ENCODE measurements at regions not wholly inside any gene's neighbourhood (a gene's known extent, or its start where the extent isn't known, plus 50 kb on each side); places are given as distances from the start of the nearest gene placed in this dataset.

DNA sequence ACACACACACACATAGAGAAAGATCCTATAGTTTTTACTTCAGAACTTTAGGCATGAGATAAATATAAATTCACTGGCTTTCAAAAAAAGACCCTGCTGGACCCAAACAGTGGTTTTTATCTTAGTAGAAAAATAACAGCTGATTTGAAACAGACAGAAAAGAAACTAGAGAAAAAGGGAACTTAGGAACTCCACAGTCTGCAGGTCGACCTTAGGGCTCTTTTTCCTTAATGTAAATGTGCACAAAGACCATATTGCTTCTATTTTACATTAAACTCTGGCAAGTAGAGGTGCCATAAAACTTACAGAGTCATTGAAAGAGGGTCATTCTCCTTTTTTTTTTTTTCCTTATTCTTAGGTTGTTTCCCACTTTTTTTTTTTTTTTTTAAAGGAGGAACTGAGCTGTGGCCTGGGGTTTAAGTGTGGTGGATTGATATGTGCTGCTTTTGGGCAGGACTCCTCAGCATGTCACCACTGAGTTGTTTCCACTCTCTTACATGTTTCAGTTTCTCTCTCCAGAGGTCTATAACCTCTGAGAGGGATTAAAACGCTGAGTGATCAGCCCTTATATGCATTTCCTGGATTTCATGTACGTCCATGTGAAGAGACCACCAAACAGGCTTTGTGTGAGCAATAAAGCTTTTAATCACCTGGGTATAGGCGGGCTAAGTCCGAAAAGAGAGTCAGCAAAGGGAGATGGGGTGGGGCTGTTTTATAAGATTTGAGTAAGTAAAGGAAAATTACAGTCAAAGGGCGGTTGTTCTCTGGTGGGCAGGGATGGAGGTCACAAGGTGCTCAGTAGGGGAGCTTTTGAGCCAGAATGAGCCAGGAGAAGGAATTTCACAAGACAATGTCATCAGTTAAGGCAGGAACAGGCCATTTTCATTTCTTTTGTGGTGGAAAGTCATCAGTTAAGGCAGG lies 70.8 kb upstream of the PACRGL start:
- TF ChIP-seq CTCF (IDR thresholded peaks at IDR 0.05; ENCODE audit: partially characterized antibody, unreplicated experiment) = no peak
- H3K4me3 Mint-ChIP-seq (ENCODE audit: unreplicated experiment) = no peak overlapping the region
- H3K4me1 Mint-ChIP-seq (ENCODE audit: low read depth, unreplicated experiment) = no peaks in the 10 kb centered on the region
- H3K36me3 Mint-ChIP-seq (ENCODE audit: unreplicated experiment) = peaks cover 8% of the 10 kb centered on the region
- no peaks in the 10 kb centered on the region for H3K27me3 Mint-ChIP-seq (ENCODE audit: unreplicated experiment)
- no peaks in the 10 kb centered on the region for H3K9me3 Mint-ChIP-seq (ENCODE audit: unreplicated experiment)
- H3K27ac Mint-ChIP-seq (ENCODE audit: unreplicated experiment) = no peak overlapping the region
- no peak for DNase-seq

- DNase-seq = no peak
- no peaks in the 10 kb centered on the region for H3K27me3 Mint-ChIP-seq (ENCODE audit: unreplicated experiment)
- no peak for TF ChIP-seq CTCF (IDR thresholded peaks at IDR 0.05; ENCODE audit: partially characterized antibody, unreplicated experiment)
- peaks cover 6% of the 10 kb centered on the region for H3K9me3 Mint-ChIP-seq (ENCODE audit: unreplicated experiment)
- no peak overlapping the region for H3K4me3 Mint-ChIP-seq (ENCODE audit: unreplicated experiment)
- peaks cover 14% of the 10 kb centered on the region for H3K36me3 Mint-ChIP-seq (ENCODE audit: unreplicated experiment)
- H3K27ac Mint-ChIP-seq (ENCODE audit: unreplicated experiment) = no peak overlapping the region
- H3K4me1 Mint-ChIP-seq (ENCODE audit: low read depth, unreplicated experiment) = no peaks in the 10 kb centered on the region
Measured at GRCh38 chr4:20638825-20639224, 61.4 kb upstream of the PACRGL start.

- no peak for DNase-seq
- no peaks in the 10 kb centered on the region for H3K4me1 Mint-ChIP-seq (ENCODE audit: low read depth, unreplicated experiment)
- no peak overlapping the region for H3K27ac Mint-ChIP-seq (ENCODE audit: unreplicated experiment)
- no peak overlapping the region for H3K4me3 Mint-ChIP-seq (ENCODE audit: unreplicated experiment)
- peaks cover 6% of the 10 kb centered on the region for H3K9me3 Mint-ChIP-seq (ENCODE audit: unreplicated experiment)
- peaks cover 13% of the 10 kb centered on the region for H3K36me3 Mint-ChIP-seq (ENCODE audit: unreplicated experiment)
- TF ChIP-seq CTCF (IDR thresholded peaks at IDR 0.05; ENCODE audit: partially characterized antibody, unreplicated experiment) = no peak
- no peaks in the 10 kb centered on the region for H3K27me3 Mint-ChIP-seq (ENCODE audit: unreplicated experiment)
Measured at GRCh38 chr4:20639346-20639745, 60.9 kb upstream of the PACRGL start.

- H3K36me3 Mint-ChIP-seq (ENCODE audit: unreplicated experiment) = no peaks in the 10 kb centered on the region
- H3K4me1 Mint-ChIP-seq (ENCODE audit: low read depth, unreplicated experiment) = no peaks in the 10 kb centered on the region
- H3K27ac Mint-ChIP-seq (ENCODE audit: unreplicated experiment) = no peak overlapping the region
- DNase-seq = no peak
- peaks cover 2% of the 10 kb centered on the region for H3K9me3 Mint-ChIP-seq (ENCODE audit: unreplicated experiment)
- H3K27me3 Mint-ChIP-seq (ENCODE audit: unreplicated experiment) = no peaks in the 10 kb centered on the region
- H3K4me3 Mint-ChIP-seq (ENCODE audit: unreplicated experiment) = no peak overlapping the region
- no peak for TF ChIP-seq CTCF (IDR thresholded peaks at IDR 0.05; ENCODE audit: partially characterized antibody, unreplicated experiment)
Measured at GRCh38 chr4:20640989-20641388, 59.3 kb upstream of the PACRGL start.

- peaks cover 2% of the 10 kb centered on the region for H3K9me3 Mint-ChIP-seq (ENCODE audit: unreplicated experiment)
- no peak for TF ChIP-seq CTCF (IDR thresholded peaks at IDR 0.05; ENCODE audit: partially characterized antibody, unreplicated experiment)
- H3K4me1 Mint-ChIP-seq (ENCODE audit: low read depth, unreplicated experiment) = no peaks in the 10 kb centered on the region
- no peaks in the 10 kb centered on the region for H3K27me3 Mint-ChIP-seq (ENCODE audit: unreplicated experiment)
- H3K27ac Mint-ChIP-seq (ENCODE audit: unreplicated experiment) = no peak overlapping the region
- no peak overlapping the region for H3K4me3 Mint-ChIP-seq (ENCODE audit: unreplicated experiment)
- DNase-seq = no peak
- H3K36me3 Mint-ChIP-seq (ENCODE audit: unreplicated experiment) = no peaks in the 10 kb centered on the region
Measured at GRCh38 chr4:20641976-20642375, 58.3 kb upstream of the PACRGL start.

Measured in glutamatergic neuron (in vitro differentiated cells).